H9 (cell line): ENCODE measurements at regions not wholly inside any gene's neighbourhood (a gene's known extent, or its start where the extent isn't known, plus 50 kb on each side); places are given as distances from the start of the nearest gene placed in this dataset.

Experiments used
- DNase-seq: peaks from one replicate; pipeline ENCODE4 v3.0.0-alpha.2; 2017
- H2AFZ ChIP-seq: one replicate; pipeline ENCODE4 v1.6.1; 2013; ENCODE audit warnings: mild to moderate bottlenecking, low read length, control low read depth, moderate library complexity
- H2AK5ac ChIP-seq: 2 replicates; pipeline ENCODE4 v1.6.1; 2013; ENCODE audit warnings: low read length, control low read depth, mixed read lengths; ENCODE audit not compliant: insufficient read length
- H2BK120ac ChIP-seq: one replicate; pipeline ENCODE4 v1.6.1; 2013; ENCODE audit warnings: low read depth, mild to moderate bottlenecking, low read length, control low read depth, inconsistent platforms; ENCODE audit not compliant: poor library complexity, severe bottlenecking
- H2BK12ac ChIP-seq: 2 replicates; pipeline ENCODE4 v1.6.1; 2013; ENCODE audit warnings: low read length, control low read depth, mixed read lengths, low read depth; ENCODE audit not compliant: insufficient read length
- H2BK15ac ChIP-seq: 2 replicates; pipeline ENCODE4 v1.6.1; 2013; ENCODE audit warnings: low read depth, low read length, control low read depth
- H2BK20ac ChIP-seq: one replicate; pipeline ENCODE4 v1.6.1; 2013; ENCODE audit warnings: low read depth, mild to moderate bottlenecking, low read length, control low read depth, inconsistent platforms; ENCODE audit not compliant: poor library complexity, severe bottlenecking
- H2BK5ac ChIP-seq: 2 replicates; pipeline ENCODE4 v1.6.1; 2013; ENCODE audit warnings: low read length, control low read depth, mixed read lengths; ENCODE audit not compliant: insufficient read length
- H3K14ac ChIP-seq: 2 replicates; pipeline ENCODE4 v1.6.1; 2013; ENCODE audit warnings: low read length, control low read depth; ENCODE audit not compliant: insufficient read depth
- H3K18ac ChIP-seq: 2 replicates; pipeline ENCODE4 v1.6.1; 2013; ENCODE audit warnings: low read depth, mild to moderate bottlenecking, mixed read lengths, low read length, control low read depth; ENCODE audit not compliant: insufficient read length
- H3K23ac ChIP-seq: 2 replicates; pipeline ENCODE4 v1.6.1; 2013; ENCODE audit warnings: low read length, control low read depth, mixed read lengths, low read depth; ENCODE audit not compliant: insufficient read length
- H3K23me2 ChIP-seq: 2 replicates; pipeline ENCODE4 v1.6.1; 2013; ENCODE audit warnings: low read depth, mild to moderate bottlenecking, mixed read lengths, low read length, control low read depth; ENCODE audit not compliant: insufficient read length, poor library complexity, severe bottlenecking
- H3K27ac ChIP-seq: 2 replicates; pipeline ENCODE4 v1.5.1; 2013; ENCODE audit warnings: low read length, control low read depth, mixed read lengths, low read depth; ENCODE audit not compliant: insufficient read length
- H3K27me3 ChIP-seq: 2 replicates; pipeline ENCODE4 v1.6.1; 2013; ENCODE audit warnings: low read length, control low read depth, inconsistent platforms; ENCODE audit not compliant: insufficient read depth
- H3K4ac ChIP-seq: 2 replicates; pipeline ENCODE4 v1.6.1; 2013; ENCODE audit warnings: low read depth, mild to moderate bottlenecking, control low read depth, inconsistent platforms, low read length, moderate library complexity
- H3K4me1 ChIP-seq: 2 replicates; pipeline ENCODE4 v1.6.1; 2013; ENCODE audit warnings: low read length, control low read depth, inconsistent platforms; ENCODE audit not compliant: insufficient read depth
- H3K4me2 ChIP-seq: 2 replicates; pipeline ENCODE4 v1.6.1; 2013; ENCODE audit warnings: low read length, control low read depth, mixed read lengths; ENCODE audit not compliant: insufficient read length, insufficient read depth
- H3K56ac ChIP-seq: 2 replicates; pipeline ENCODE4 v1.6.1; 2013; ENCODE audit warnings: low read depth, mild to moderate bottlenecking, mixed read lengths, low read length, control low read depth; ENCODE audit not compliant: insufficient read length
- H3K79me1 ChIP-seq: 2 replicates; pipeline ENCODE4 v1.6.1; 2013; ENCODE audit warnings: low read depth, mild to moderate bottlenecking, moderate library complexity, low read length, control low read depth, inconsistent platforms; ENCODE audit not compliant: insufficient read depth, poor library complexity, severe bottlenecking
- H3K79me2 ChIP-seq: 2 replicates; pipeline ENCODE4 v1.6.1; 2013; ENCODE audit warnings: low read length, control low read depth, inconsistent platforms; ENCODE audit not compliant: insufficient read depth
- H3K9ac ChIP-seq: 2 replicates; pipeline ENCODE4 v1.6.1; 2013; ENCODE audit warnings: low read length, control low read depth, mixed read lengths; ENCODE audit not compliant: insufficient read length; ENCODE audit errors: extremely low read depth
- H3K9me3 ChIP-seq: one replicate; pipeline ENCODE4 v1.6.1; 2013; ENCODE audit warnings: low read depth, low read length, inconsistent platforms; ENCODE audit not compliant: control insufficient read depth
- H3T11ph ChIP-seq: one replicate; pipeline ENCODE4 v1.6.1; 2013; ENCODE audit warnings: mild to moderate bottlenecking, low read length, control low read depth, inconsistent platforms
- H4K20me1 ChIP-seq: one replicate; pipeline ENCODE4 v1.6.1; 2013; ENCODE audit not compliant: control insufficient read depth, insufficient read length, insufficient read depth
- H4K5ac ChIP-seq: 2 replicates; pipeline ENCODE4 v1.6.1; 2013; ENCODE audit warnings: low read depth, mild to moderate bottlenecking, mixed read lengths, low read length, control low read depth; ENCODE audit not compliant: insufficient read length
- H4K8ac ChIP-seq: replicated peaks from 2 replicates; pipeline ENCODE4 v1.6.1; 2013; ENCODE audit warnings: low read length, control low read depth, mixed read lengths, low read depth; ENCODE audit not compliant: insufficient read length
- H4K91ac ChIP-seq: 2 replicates; pipeline ENCODE4 v1.6.1; 2013; ENCODE audit warnings: low read depth, mild to moderate bottlenecking, moderate library complexity, mixed read lengths, low read length, control low read depth; ENCODE audit not compliant: insufficient read length
- H3K27ac Mint-ChIP-seq, 3 experiments: 2 replicates in 2 of 3; 3 replicates in 1 of 3; pipeline ENCODE4 v1.8.0; 2020 to 2021; ENCODE audit warnings: mixed read lengths in 3 of 3, mild to moderate bottlenecking in 1 of 3, moderate library complexity in 1 of 3
- H3K27me3 Mint-ChIP-seq: 2 replicates; pipeline ENCODE4 v1.8.0; 2021; ENCODE audit warnings: low read depth, mild to moderate bottlenecking, moderate library complexity, mixed read lengths
- H3K36me3 Mint-ChIP-seq, 3 experiments: 2 replicates in 2 of 3; 3 replicates in 1 of 3; pipeline ENCODE4 v1.8.0; 2020 to 2021; ENCODE audit warnings: low read depth in 3 of 3, mixed read lengths in 3 of 3; ENCODE audit not compliant: insufficient read depth in 1 of 3
- H3K4me1 Mint-ChIP-seq, 2 experiments: 2 replicates each; pipeline ENCODE4 v1.8.0; 2020; ENCODE audit warnings: mixed read lengths in 2 of 2
- H3K4me3 Mint-ChIP-seq, 2 experiments: 2 replicates in 1 of 2; 3 replicates in 1 of 2; pipeline ENCODE4 v1.8.0; 2020 to 2021; ENCODE audit warnings: mild to moderate bottlenecking in 2 of 2, mixed read lengths in 2 of 2, moderate library complexity in 1 of 2
- H3K9me3 Mint-ChIP-seq, 2 experiments: 2 replicates in 1 of 2; 3 replicates in 1 of 2; pipeline ENCODE4 v1.8.0; 2020; ENCODE audit warnings: mild to moderate bottlenecking in 2 of 2, mixed read lengths in 2 of 2, moderate library complexity in 1 of 2
- CTCF ChIP-seq: fragments of 200-600 bp; sonication (generic); conservative IDR thresholded peaks from 3 replicates; pipeline ENCODE4 v1.8.0; 2021; ENCODE audit warnings: antibody characterized with exemption, mild to moderate bottlenecking
- WGBS: extraction: QIAGEN DNeasy Blood & Tissue Kit; methylation state at CpG from one replicate; pipeline ENCODE4 v1.1.7; 2013; ENCODE audit warnings: missing lambda C conversion rate, low lambda C conversion rate, mixed read lengths; ENCODE audit not compliant: insufficient read length; ENCODE audit errors: extremely low coverage; 5-methylcytosine and 5-hydroxymethylcytosine counted together

- no peaks in the 10 kb centered on the region for H3K27me3 ChIP-seq
- H3K27me3 Mint-ChIP-seq, result no peaks in the 10 kb centered on the region
- H2BK20ac ChIP-seq, result no peak overlapping the region
- H2AFZ ChIP-seq, result no peak overlapping the region
- H3K9me3 Mint-ChIP-seq, result no peaks in the 10 kb centered on the region
- no peak overlapping the region for H3T11ph ChIP-seq
- no peaks in the 10 kb centered on the region for H3K9me3 ChIP-seq
- H4K5ac ChIP-seq, result no peak overlapping the region
- no peak overlapping the region for H4K8ac ChIP-seq
- no peak overlapping the region for H3K14ac ChIP-seq
- H2BK5ac ChIP-seq, result no peak overlapping the region
- H2BK120ac ChIP-seq, result no peak overlapping the region
- no peak overlapping the region for H2BK15ac ChIP-seq
- H2BK12ac ChIP-seq, result no peak overlapping the region
- H4K91ac ChIP-seq, result no peak overlapping the region
- no peak overlapping the region for H3K4me3 Mint-ChIP-seq
- H3K27ac ChIP-seq, result no peak overlapping the region
- H3K36me3 Mint-ChIP-seq, result no peaks in the 10 kb centered on the region
- TF ChIP-seq CTCF, result no peak
- no peak overlapping the region for H3K27ac Mint-ChIP-seq
- no peaks in the 10 kb centered on the region for H3K79me2 ChIP-seq
- H3K23ac ChIP-seq, result no peak overlapping the region
- H3K9ac ChIP-seq, result no peak overlapping the region
- H3K79me1 ChIP-seq, result no peaks in the 10 kb centered on the region
- H3K4ac ChIP-seq, result no peak overlapping the region
- no peak overlapping the region for H3K56ac ChIP-seq
- no peak overlapping the region for H3K4me2 ChIP-seq
- no peaks in the 10 kb centered on the region for H4K20me1 ChIP-seq
- no peak overlapping the region for H2AK5ac ChIP-seq
- WGBS, result no CpG with 5 or more reads among the region's 1 CpG
- no peaks in the 10 kb centered on the region for H3K4me1 ChIP-seq
- no peaks in the 10 kb centered on the region for H3K23me2 ChIP-seq
- H3K4me1 Mint-ChIP-seq, result no peaks in the 10 kb centered on the region
- DNase-seq, result no peak
- H3K18ac ChIP-seq, result no peak overlapping the region
Observed at GRCh38 chr1:82944822-82945221, 1054.1 kb downstream of the TTLL7 start.
